Neural crest cell (in vitro differentiated cells): ENCODE measurements at regions not wholly inside any gene's neighbourhood (a gene's known extent, or its start where the extent isn't known, plus 50 kb on each side); places are given as distances from the start of the nearest gene placed in this dataset.

Experiments used
- DNase-seq: peaks from one replicate; pipeline ENCODE4 v3.0.0; 2021; ENCODE audit warnings: low read depth, mixed read lengths, low spot score
- H3K27ac Mint-ChIP-seq: one replicate; pipeline ENCODE4 v1.8.0; 2021; ENCODE audit warnings: mild to moderate bottlenecking, mixed read lengths; ENCODE audit not compliant: unreplicated experiment
- H3K27me3 Mint-ChIP-seq: 2 replicates; pipeline ENCODE4 v1.8.0; 2021; ENCODE audit warnings: low read depth, mild to moderate bottlenecking, mixed read lengths
- H3K36me3 Mint-ChIP-seq: 2 replicates; pipeline ENCODE4 v1.8.0; 2021; ENCODE audit warnings: low read depth, mild to moderate bottlenecking, mixed read lengths
- H3K4me1 Mint-ChIP-seq: 2 replicates; pipeline ENCODE4 v1.8.0; 2021; ENCODE audit warnings: mixed read lengths
- H3K4me3 Mint-ChIP-seq: one replicate; pipeline ENCODE4 v1.8.0; 2021; ENCODE audit warnings: mild to moderate bottlenecking, mixed read lengths
- H3K9me3 Mint-ChIP-seq: 2 replicates; pipeline ENCODE4 v1.8.0; 2021; ENCODE audit warnings: mixed read lengths
- TF ChIP-seq, protein P1 (sequence below): fragments of 200-600 bp; sonication (generic); conservative IDR thresholded peaks from 2 replicates; pipeline ENCODE4 v1.5.0; 2021; ENCODE audit warnings: antibody characterized with exemption, mild to moderate bottlenecking

GRCh38 chr13:83634601-83635000, 247.7 kb downstream of the SLITRK1 start:
- H3K4me3 Mint-ChIP-seq: no peak overlapping the region
- no peaks in the 10 kb centered on the region for H3K27me3 Mint-ChIP-seq
- H3K27ac Mint-ChIP-seq: no peak overlapping the region
- H3K4me1 Mint-ChIP-seq: no peaks in the 10 kb centered on the region
- TF ChIP-seq, protein P1, sequence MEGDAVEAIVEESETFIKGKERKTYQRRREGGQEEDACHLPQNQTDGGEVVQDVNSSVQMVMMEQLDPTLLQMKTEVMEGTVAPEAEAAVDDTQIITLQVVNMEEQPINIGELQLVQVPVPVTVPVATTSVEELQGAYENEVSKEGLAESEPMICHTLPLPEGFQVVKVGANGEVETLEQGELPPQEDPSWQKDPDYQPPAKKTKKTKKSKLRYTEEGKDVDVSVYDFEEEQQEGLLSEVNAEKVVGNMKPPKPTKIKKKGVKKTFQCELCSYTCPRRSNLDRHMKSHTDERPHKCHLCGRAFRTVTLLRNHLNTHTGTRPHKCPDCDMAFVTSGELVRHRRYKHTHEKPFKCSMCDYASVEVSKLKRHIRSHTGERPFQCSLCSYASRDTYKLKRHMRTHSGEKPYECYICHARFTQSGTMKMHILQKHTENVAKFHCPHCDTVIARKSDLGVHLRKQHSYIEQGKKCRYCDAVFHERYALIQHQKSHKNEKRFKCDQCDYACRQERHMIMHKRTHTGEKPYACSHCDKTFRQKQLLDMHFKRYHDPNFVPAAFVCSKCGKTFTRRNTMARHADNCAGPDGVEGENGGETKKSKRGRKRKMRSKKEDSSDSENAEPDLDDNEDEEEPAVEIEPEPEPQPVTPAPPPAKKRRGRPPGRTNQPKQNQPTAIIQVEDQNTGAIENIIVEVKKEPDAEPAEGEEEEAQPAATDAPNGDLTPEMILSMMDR: no peak
- H3K9me3 Mint-ChIP-seq: peaks cover 3% of the 10 kb centered on the region
- H3K36me3 Mint-ChIP-seq: no peaks in the 10 kb centered on the region
- DNase-seq: no peak

DNA sequence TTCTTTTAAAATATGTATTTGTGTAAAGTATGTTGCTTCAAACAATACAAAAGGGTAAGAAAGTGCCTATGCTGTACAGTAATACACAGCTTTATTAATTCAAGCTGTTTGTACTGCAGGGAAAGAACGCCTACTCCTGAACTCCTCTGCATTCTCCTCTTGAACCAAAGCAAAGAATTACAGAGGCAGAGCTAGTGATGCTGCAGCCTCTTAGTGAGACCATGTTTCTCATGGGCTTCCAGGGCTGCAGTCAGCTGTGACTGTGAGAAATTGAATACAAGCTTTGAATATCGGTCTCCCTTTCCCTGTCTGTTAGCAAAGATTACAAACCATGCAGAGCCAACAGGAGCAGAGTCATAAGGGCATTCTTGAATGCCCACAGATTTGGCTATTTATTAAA, 248.5 kb downstream of the SLITRK1 start:
- Mint-ChIP-seq H3K27ac (no peak overlapping the region), H3K4me3 (no peak overlapping the region), H3K9me3 (no peaks in the 10 kb centered on the region), H3K27me3 (no peaks in the 10 kb centered on the region), H3K4me1 (no peaks in the 10 kb centered on the region), H3K36me3 (no peaks in the 10 kb centered on the region)
- DNase-seq: no peak
- TF ChIP-seq, protein P1: no peak

GRCh38 chr13:83622422-83622784, 259.9 kb downstream of the SLITRK1 start:
- TF ChIP-seq, protein P1: no peak
- DNase-seq: no peak
- no peaks in the 10 kb centered on the region for H3K36me3 Mint-ChIP-seq

GRCh38 chr13:83621765-83622421, 260.4 kb downstream of the SLITRK1 start:
- no peaks in the 10 kb centered on the region for H3K27me3 Mint-ChIP-seq
- H3K4me3 Mint-ChIP-seq: no peak overlapping the region
- no peaks in the 10 kb centered on the region for H3K9me3 Mint-ChIP-seq
- no peak for DNase-seq
- TF ChIP-seq, protein P1: no peak
- H3K36me3 Mint-ChIP-seq: no peaks in the 10 kb centered on the region
- H3K27ac Mint-ChIP-seq: no peak overlapping the region
- H3K4me1 Mint-ChIP-seq: no peaks in the 10 kb centered on the region

More at GRCh38 chr13:83622422-83622784, 259.9 kb downstream of the SLITRK1 start:
- Mint-ChIP-seq H3K9me3 (no peaks in the 10 kb centered on the region), H3K27me3 (no peaks in the 10 kb centered on the region), H3K4me1 (no peaks in the 10 kb centered on the region), H3K27ac (no peak overlapping the region), H3K4me3 (no peak overlapping the region)

GRCh38 chr13:83620530-83621220, 261.6 kb downstream of the SLITRK1 start:
- Mint-ChIP-seq H3K27ac (no peak overlapping the region), H3K4me1 (no peaks in the 10 kb centered on the region), H3K27me3 (no peaks in the 10 kb centered on the region), H3K36me3 (no peaks in the 10 kb centered on the region), H3K9me3 (no peaks in the 10 kb centered on the region), H3K4me3 (no peak overlapping the region)
- no peak for DNase-seq
- TF ChIP-seq, protein P1: no peak
